ENCODE measurements at regions not wholly inside any gene's neighbourhood (a gene's known extent, or its start where the extent isn't known, plus 50 kb on each side); places are given as distances from the start of the nearest gene placed in this dataset.

- ATAC-seq (ENCODE audit: low FRiP score in 2 of 2), result no peak
- Histone ChIP-seq H3K27ac (no peak overlapping the region), H3K4me3 (no peak overlapping the region), H3K4me1 (no peaks in the 10 kb centered on the region), H3K27me3 (no peaks in the 10 kb centered on the region), H3K36me3 (no peaks in the 10 kb centered on the region), H3K9me3 (no peaks in the 10 kb centered on the region)
- DNase-seq, result no peak
- 77 to 98% methylated on average over 2 of the region's 2 CpGs for WGBS, 2 donors
- TF ChIP-seq EP300 (IDR thresholded peaks at IDR 0.05) (no peak), POLR2A (IDR thresholded peaks at IDR 0.05) (no peak), POLR2AphosphoS5 (IDR thresholded peaks at IDR 0.05) (no peak), CTCF (IDR thresholded peaks at IDR 0.05) (no peak)
These were observed 68.1 kb upstream of the ITPRID2 start for GRCh38 chr2:181823405-181823804.

- H3K27ac ChIP-seq, result no peak overlapping the region
These were observed 63.3 kb upstream of the ITPRID2 start for GRCh38 chr2:181828122-181828705.

GRCh38 chr2:181829230-181829629, 62.3 kb upstream of the ITPRID2 start:
- Histone ChIP-seq H3K4me1 (no peaks in the 10 kb centered on the region), H3K36me3 (no peaks in the 10 kb centered on the region), H3K27ac (no peak overlapping the region), H3K27me3 (no peaks in the 10 kb centered on the region), H3K4me3 (no peak overlapping the region), H3K9me3 (no peaks in the 10 kb centered on the region)
- DNase-seq (no peak), ATAC-seq (ENCODE audit: low FRiP score in 2 of 2) (no peak)
- 100% methylated on average over 1 of the region's 1 CpG for WGBS, 2 donors
- no peak for TF ChIP-seq POLR2A (IDR thresholded peaks at IDR 0.05)
- TF ChIP-seq EP300 (IDR thresholded peaks at IDR 0.05), result no peak
- TF ChIP-seq CTCF (IDR thresholded peaks at IDR 0.05), result no peak
- no peak for TF ChIP-seq POLR2AphosphoS5 (IDR thresholded peaks at IDR 0.05)

More at GRCh38 chr2:181828122-181828705, 63.3 kb upstream of the ITPRID2 start:
- H3K4me3 ChIP-seq, result no peak overlapping the region
- H3K36me3 ChIP-seq, result no peaks in the 10 kb centered on the region
- no peak for TF ChIP-seq CTCF (IDR thresholded peaks at IDR 0.05)
- TF ChIP-seq POLR2AphosphoS5 (IDR thresholded peaks at IDR 0.05), result no peak
- TF ChIP-seq POLR2A (IDR thresholded peaks at IDR 0.05), result no peak
- TF ChIP-seq EP300 (IDR thresholded peaks at IDR 0.05), result no peak
- no peak for ATAC-seq (ENCODE audit: low FRiP score in 2 of 2)
- H3K9me3 ChIP-seq, result no peaks in the 10 kb centered on the region
- no peaks in the 10 kb centered on the region for H3K4me1 ChIP-seq
- no peaks in the 10 kb centered on the region for H3K27me3 ChIP-seq
- WGBS, 2 donors, result 85 to 92% methylated on average over 6 of the region's 6 CpGs
- no peak for DNase-seq

- Histone ChIP-seq H3K27me3 (no peaks in the 10 kb centered on the region), H3K9me3 (no peaks in the 10 kb centered on the region), H3K4me3 (no peak overlapping the region), H3K4me1 (no peaks in the 10 kb centered on the region), H3K36me3 (no peaks in the 10 kb centered on the region), H3K27ac (no peak overlapping the region)
- 72 to 74% methylated on average over 4 of the region's 4 CpGs for WGBS, 2 donors
- DNase-seq (no peak), ATAC-seq (ENCODE audit: low FRiP score in 2 of 2) (no peak)
- TF ChIP-seq EP300 (IDR thresholded peaks at IDR 0.05) (no peak), POLR2AphosphoS5 (IDR thresholded peaks at IDR 0.05) (no peak), POLR2A (IDR thresholded peaks at IDR 0.05) (no peak), CTCF (IDR thresholded peaks at IDR 0.05) (no peak)
These were observed 59.5 kb upstream of the ITPRID2 start for GRCh38 chr2:181832015-181832414.

GRCh38 chr2:181836583-181836982, 54.9 kb upstream of the ITPRID2 start:
- no peak for ATAC-seq (ENCODE audit: low FRiP score in 2 of 2)
- Histone ChIP-seq H3K9me3 (no peaks in the 10 kb centered on the region), H3K27me3 (no peaks in the 10 kb centered on the region), H3K4me3 (no peak overlapping the region), H3K4me1 (no peaks in the 10 kb centered on the region), H3K36me3 (no peaks in the 10 kb centered on the region), H3K27ac (no peak overlapping the region)
- TF ChIP-seq POLR2A (IDR thresholded peaks at IDR 0.05) (no peak), CTCF (IDR thresholded peaks at IDR 0.05) (no peak), POLR2AphosphoS5 (IDR thresholded peaks at IDR 0.05) (no peak), EP300 (IDR thresholded peaks at IDR 0.05) (no peak)
- no peak for DNase-seq
- 82 to 87% methylated on average over 2 of the region's 2 CpGs for WGBS, 2 donors

Measured in upper lobe of left lung (tissue), 6 donors.